ENCODE measurements at regions not wholly inside any gene's neighbourhood (a gene's known extent, or its start where the extent isn't known, plus 50 kb on each side); places are given as distances from the start of the nearest gene placed in this dataset.
"Not testable (repeated sequence)": the region's sequence is repeated elsewhere in the genome, so short reads cannot be mapped to it uniquely, and the experiment has no call there.

DNA sequence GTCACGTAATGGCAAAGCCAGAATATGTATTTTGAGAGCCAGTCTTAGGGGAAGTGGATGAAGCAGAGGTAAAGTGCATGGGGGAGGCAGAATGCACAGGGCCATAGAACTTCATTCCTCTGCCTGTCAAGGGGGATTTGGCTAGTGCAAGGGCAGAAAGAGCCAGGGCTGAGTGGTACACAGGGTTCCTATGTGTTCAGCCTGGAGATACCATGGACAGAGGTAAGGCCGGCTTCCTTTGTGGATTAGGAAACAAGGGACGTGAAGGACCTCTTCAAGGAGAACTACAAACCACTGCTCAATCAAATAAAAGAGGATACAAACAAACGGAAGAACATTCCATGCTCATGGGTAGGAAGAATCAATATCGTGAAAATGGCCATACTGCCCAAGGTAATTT is 241.1 kb upstream of the ELAVL2 start:
- H4K20me1 ChIP-seq (ENCODE audit: control insufficient read depth, extremely low read depth, insufficient read depth, low read length); H3K9me1 ChIP-seq (ENCODE audit: control insufficient read depth, extremely low read depth, insufficient read depth, low read length); H3K27me3 ChIP-seq (ENCODE audit: control insufficient read depth, extremely low read depth, insufficient read depth, low read length); DNase-seq (ENCODE audit: low read depth, low spot score); H3K36me3 ChIP-seq (ENCODE audit: control insufficient read depth in 2 of 2, extremely low read depth in 1 of 2, insufficient read depth in 2 of 2, low read length in 2 of 2); FAIRE-seq; H3K79me2 ChIP-seq (ENCODE audit: control insufficient read depth, insufficient read depth, low read length); H3K9me3 ChIP-seq (ENCODE audit: control insufficient read depth, low read depth, low read length); H3K27ac ChIP-seq (ENCODE audit: control insufficient read depth, insufficient read depth, low read length); H2AFZ ChIP-seq (ENCODE audit: control insufficient read depth, low read length); H3K4me2 ChIP-seq (ENCODE audit: control insufficient read depth, extremely low read depth, insufficient read depth, low read depth, low read length); H3K4me1 ChIP-seq (ENCODE audit: control insufficient read depth, extremely low read depth, insufficient read depth, low read length); H3K9ac ChIP-seq (ENCODE audit: control insufficient read depth, extremely low read depth, insufficient read depth, low read length); H3K4me3 ChIP-seq (ENCODE audit: control insufficient read depth in 2 of 3, extremely low read depth in 1 of 3, insufficient read depth in 2 of 3, low read depth in 1 of 3, low read length in 3 of 3); dilution Hi-C loops (cut with MboI; ENCODE audit: extremely low pct_ligation_motif_present, low sequenced_read_pairs): not testable (repeated sequence)

DNA sequence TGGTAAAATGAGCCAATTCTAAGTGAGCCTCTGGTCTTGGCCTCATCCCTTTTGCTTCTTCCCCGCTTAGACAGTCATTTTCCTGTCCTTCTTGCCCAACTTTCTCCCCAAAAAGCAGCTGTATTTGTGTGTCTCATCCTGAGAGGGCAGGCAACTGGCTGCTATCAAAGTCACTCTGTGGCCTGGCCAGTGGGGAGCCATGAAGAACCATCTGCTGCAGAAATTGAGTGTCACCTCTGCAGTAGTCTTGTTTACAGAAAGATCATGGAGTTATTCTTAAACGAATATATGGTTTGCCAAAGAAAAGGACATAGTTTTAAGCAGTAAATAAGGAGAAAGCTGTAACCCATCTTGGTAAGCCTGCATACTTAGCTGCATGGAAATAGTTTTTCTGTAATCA is 233.6 kb upstream of the ELAVL2 start:
- H3K9me3 ChIP-seq (ENCODE audit: control insufficient read depth, low read depth, low read length) = no peaks in the 10 kb centered on the region
- DNase-seq (ENCODE audit: low read depth, low spot score) (no peak), FAIRE-seq (no peak)
- H3K79me2 ChIP-seq (ENCODE audit: control insufficient read depth, insufficient read depth, low read length) = no peaks in the 10 kb centered on the region
- H3K4me2 ChIP-seq (ENCODE audit: control insufficient read depth, extremely low read depth, insufficient read depth, low read depth, low read length) = no peak overlapping the region
- no peak overlapping the region for H3K9ac ChIP-seq (ENCODE audit: control insufficient read depth, extremely low read depth, insufficient read depth, low read length)
- no peak for TF ChIP-seq EZH2 (IDR thresholded peaks at IDR 0.05; ENCODE audit: low read length)
- TF ChIP-seq, protein P1, sequence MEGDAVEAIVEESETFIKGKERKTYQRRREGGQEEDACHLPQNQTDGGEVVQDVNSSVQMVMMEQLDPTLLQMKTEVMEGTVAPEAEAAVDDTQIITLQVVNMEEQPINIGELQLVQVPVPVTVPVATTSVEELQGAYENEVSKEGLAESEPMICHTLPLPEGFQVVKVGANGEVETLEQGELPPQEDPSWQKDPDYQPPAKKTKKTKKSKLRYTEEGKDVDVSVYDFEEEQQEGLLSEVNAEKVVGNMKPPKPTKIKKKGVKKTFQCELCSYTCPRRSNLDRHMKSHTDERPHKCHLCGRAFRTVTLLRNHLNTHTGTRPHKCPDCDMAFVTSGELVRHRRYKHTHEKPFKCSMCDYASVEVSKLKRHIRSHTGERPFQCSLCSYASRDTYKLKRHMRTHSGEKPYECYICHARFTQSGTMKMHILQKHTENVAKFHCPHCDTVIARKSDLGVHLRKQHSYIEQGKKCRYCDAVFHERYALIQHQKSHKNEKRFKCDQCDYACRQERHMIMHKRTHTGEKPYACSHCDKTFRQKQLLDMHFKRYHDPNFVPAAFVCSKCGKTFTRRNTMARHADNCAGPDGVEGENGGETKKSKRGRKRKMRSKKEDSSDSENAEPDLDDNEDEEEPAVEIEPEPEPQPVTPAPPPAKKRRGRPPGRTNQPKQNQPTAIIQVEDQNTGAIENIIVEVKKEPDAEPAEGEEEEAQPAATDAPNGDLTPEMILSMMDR (optimal IDR thresholded peaks at IDR 0.05 in 1 of 3, IDR thresholded peaks at IDR 0.05 in 1 of 3, conservative IDR thresholded peaks at IDR 0.05 in 1 of 3; ENCODE audit: extremely low read depth in 1 of 3, insufficient read depth in 2 of 3, low read length in 3 of 3) = no peak
- no peaks in the 10 kb centered on the region for H3K4me1 ChIP-seq (ENCODE audit: control insufficient read depth, extremely low read depth, insufficient read depth, low read length)
- H4K20me1 ChIP-seq (ENCODE audit: control insufficient read depth, extremely low read depth, insufficient read depth, low read length) = no peaks in the 10 kb centered on the region
- H3K4me3 ChIP-seq (ENCODE audit: control insufficient read depth in 2 of 3, extremely low read depth in 1 of 3, insufficient read depth in 2 of 3, low read depth in 1 of 3, low read length in 3 of 3) = no peak overlapping the region
- H3K27me3 ChIP-seq (ENCODE audit: control insufficient read depth, extremely low read depth, insufficient read depth, low read length) = no peaks in the 10 kb centered on the region
- no peaks in the 10 kb centered on the region for H3K9me1 ChIP-seq (ENCODE audit: control insufficient read depth, extremely low read depth, insufficient read depth, low read length)
- dilution Hi-C loops (cut with MboI; ENCODE audit: extremely low pct_ligation_motif_present, low sequenced_read_pairs) = no loop called here
- no peak overlapping the region for H3K27ac ChIP-seq (ENCODE audit: control insufficient read depth, insufficient read depth, low read length)
- no peak overlapping the region for H2AFZ ChIP-seq (ENCODE audit: control insufficient read depth, low read length)
- H3K36me3 ChIP-seq (ENCODE audit: control insufficient read depth in 2 of 2, extremely low read depth in 1 of 2, insufficient read depth in 2 of 2, low read length in 2 of 2) = no peaks in the 10 kb centered on the region

DNA sequence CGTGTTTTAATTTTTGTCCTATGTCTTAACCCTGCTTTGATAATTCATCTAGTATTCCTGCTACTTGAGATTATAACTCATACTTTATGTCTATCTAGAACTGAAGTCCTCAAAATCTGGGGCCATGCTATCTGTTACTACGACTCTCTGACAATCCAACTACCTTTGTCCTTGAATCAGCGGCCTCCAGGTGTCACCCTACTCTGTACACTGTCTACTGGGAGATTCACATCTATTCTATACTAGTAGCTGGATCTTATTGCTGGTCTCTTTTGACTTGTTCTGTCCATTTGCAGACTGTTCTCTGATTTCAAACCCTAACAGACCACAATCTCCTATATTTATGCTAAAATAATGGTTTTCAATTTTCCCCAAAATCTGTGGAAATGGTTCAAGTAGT is 225.5 kb upstream of the ELAVL2 start:
- H3K4me1 ChIP-seq (ENCODE audit: control insufficient read depth, extremely low read depth, insufficient read depth, low read length) = no peaks in the 10 kb centered on the region
- H3K4me3 ChIP-seq (ENCODE audit: control insufficient read depth in 2 of 3, extremely low read depth in 1 of 3, insufficient read depth in 2 of 3, low read depth in 1 of 3, low read length in 3 of 3) = no peak overlapping the region
- H3K9me1 ChIP-seq (ENCODE audit: control insufficient read depth, extremely low read depth, insufficient read depth, low read length) = no peaks in the 10 kb centered on the region
- dilution Hi-C loops (cut with MboI; ENCODE audit: extremely low pct_ligation_motif_present, low sequenced_read_pairs) = no loop called here
- no peak overlapping the region for H3K4me2 ChIP-seq (ENCODE audit: control insufficient read depth, extremely low read depth, insufficient read depth, low read depth, low read length)
- no peak for TF ChIP-seq EZH2 (IDR thresholded peaks at IDR 0.05; ENCODE audit: low read length)
- TF ChIP-seq, protein P1 (optimal IDR thresholded peaks at IDR 0.05 in 1 of 3, IDR thresholded peaks at IDR 0.05 in 1 of 3, conservative IDR thresholded peaks at IDR 0.05 in 1 of 3; ENCODE audit: extremely low read depth in 1 of 3, insufficient read depth in 2 of 3, low read length in 3 of 3) = no peak
- no peak overlapping the region for H3K27ac ChIP-seq (ENCODE audit: control insufficient read depth, insufficient read depth, low read length)
- FAIRE-seq (no peak), DNase-seq (ENCODE audit: low read depth, low spot score) (no peak)
- H3K36me3 ChIP-seq (ENCODE audit: control insufficient read depth in 2 of 2, extremely low read depth in 1 of 2, insufficient read depth in 2 of 2, low read length in 2 of 2) = no peaks in the 10 kb centered on the region
- no peaks in the 10 kb centered on the region for H4K20me1 ChIP-seq (ENCODE audit: control insufficient read depth, extremely low read depth, insufficient read depth, low read length)
- no peak overlapping the region for H2AFZ ChIP-seq (ENCODE audit: control insufficient read depth, low read length)
- H3K79me2 ChIP-seq (ENCODE audit: control insufficient read depth, insufficient read depth, low read length) = no peaks in the 10 kb centered on the region
- H3K9ac ChIP-seq (ENCODE audit: control insufficient read depth, extremely low read depth, insufficient read depth, low read length) = no peak overlapping the region
- no peaks in the 10 kb centered on the region for H3K27me3 ChIP-seq (ENCODE audit: control insufficient read depth, extremely low read depth, insufficient read depth, low read length)
- H3K9me3 ChIP-seq (ENCODE audit: control insufficient read depth, low read depth, low read length) = no peaks in the 10 kb centered on the region

DNA sequence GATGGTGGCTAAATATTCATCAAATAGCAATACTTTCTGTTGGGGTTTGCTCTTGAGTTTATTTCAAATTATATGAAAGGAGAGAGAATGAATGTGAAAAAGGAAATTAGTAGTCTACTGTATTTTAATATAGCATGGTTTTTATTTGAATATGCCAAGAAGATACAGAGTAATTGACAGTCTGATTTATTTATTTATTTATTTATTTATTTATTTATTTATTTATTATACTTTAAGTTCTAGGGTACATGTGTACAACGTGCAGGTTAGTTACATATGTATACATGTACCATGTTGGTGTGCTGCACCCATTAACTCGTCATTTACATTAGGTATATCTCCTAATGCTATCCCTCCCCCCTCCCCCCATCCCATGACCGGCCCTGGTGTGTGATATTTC is 224.2 kb upstream of the ELAVL2 start:
- H4K20me1 ChIP-seq (ENCODE audit: control insufficient read depth, extremely low read depth, insufficient read depth, low read length); dilution Hi-C loops (cut with MboI; ENCODE audit: extremely low pct_ligation_motif_present, low sequenced_read_pairs); H3K4me2 ChIP-seq (ENCODE audit: control insufficient read depth, extremely low read depth, insufficient read depth, low read depth, low read length); H3K9me3 ChIP-seq (ENCODE audit: control insufficient read depth, low read depth, low read length); H3K79me2 ChIP-seq (ENCODE audit: control insufficient read depth, insufficient read depth, low read length); H3K4me3 ChIP-seq (ENCODE audit: control insufficient read depth in 2 of 3, extremely low read depth in 1 of 3, insufficient read depth in 2 of 3, low read depth in 1 of 3, low read length in 3 of 3); H3K9me1 ChIP-seq (ENCODE audit: control insufficient read depth, extremely low read depth, insufficient read depth, low read length); H3K27me3 ChIP-seq (ENCODE audit: control insufficient read depth, extremely low read depth, insufficient read depth, low read length); H3K4me1 ChIP-seq (ENCODE audit: control insufficient read depth, extremely low read depth, insufficient read depth, low read length); H3K27ac ChIP-seq (ENCODE audit: control insufficient read depth, insufficient read depth, low read length); FAIRE-seq; H3K36me3 ChIP-seq (ENCODE audit: control insufficient read depth in 2 of 2, extremely low read depth in 1 of 2, insufficient read depth in 2 of 2, low read length in 2 of 2); H2AFZ ChIP-seq (ENCODE audit: control insufficient read depth, low read length); DNase-seq (ENCODE audit: low read depth, low spot score); H3K9ac ChIP-seq (ENCODE audit: control insufficient read depth, extremely low read depth, insufficient read depth, low read length): not testable (repeated sequence)
